RWPE1 (cell line): ENCODE measurements at regions not wholly inside any gene's neighbourhood (a gene's known extent, or its start where the extent isn't known, plus 50 kb on each side); places are given as distances from the start of the nearest gene placed in this dataset.
"Not testable (repeated sequence)": the region's sequence is repeated elsewhere in the genome, so short reads cannot be mapped to it uniquely, and the experiment has no call there.

Experiments used
- CTCF ChIA-PET: fragments of 350-600 bp; sonication (Branson Sonifier 250); formaldehyde crosslinking; extraction: SDS; loops from one replicate; lab custom pipeline; 2021; lab: Yijun Ruan, JAX
- POLR2A ChIA-PET: fragments of 400-600 bp; formaldehyde crosslinking; extraction: SDS; loops from one replicate; lab custom pipeline; 2020; ENCODE audit warnings: antibody characterized with exemption; ENCODE audit not compliant: low non-redundant PET; lab: Yijun Ruan, JAX
- DNase-seq: peaks from one replicate; pipeline ENCODE4 v3.0.0; 2012; ENCODE audit warnings: low spot score
- H3K27ac ChIP-seq: fragments of 450-650 bp; 2 replicates; pipeline ENCODE4 v1.5.1; 2017
- TF ChIP-seq, protein P1 (sequence below): fragments of 450-650 bp; conservative IDR thresholded peaks from 2 replicates; pipeline ENCODE4 v1.5.1; 2017; ENCODE audit warnings: low read depth, mild to moderate bottlenecking

DNA sequence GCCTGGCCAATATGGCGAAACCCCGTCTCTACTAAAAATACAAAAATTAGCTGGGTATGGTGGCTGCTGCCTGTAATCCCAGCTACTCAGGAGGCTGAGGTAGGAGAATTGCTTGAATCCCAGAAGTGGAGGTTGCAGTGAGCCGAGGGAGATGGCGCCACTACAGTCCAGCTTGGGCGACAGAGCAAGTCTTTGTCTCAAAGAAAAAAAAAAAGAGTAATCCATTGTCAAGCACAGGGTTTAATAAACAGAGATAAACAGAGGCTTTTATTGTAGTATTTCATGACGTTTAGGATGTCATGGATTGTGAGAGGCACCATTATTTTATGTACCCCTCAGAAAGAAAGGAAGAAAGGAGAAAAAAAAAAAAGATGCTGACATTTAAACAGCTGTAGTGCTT lies 75.2 kb upstream of the RNU2-1 start:
- DNase-seq, result no peak
- ChIA-PET POLR2A (no interaction called here), CTCF (interaction anchor here (0.5 to 0.6 kb wide), 2 partner anchors 71 to 450 kb away, joined by 3 to 4 read pairs; no protein-coding TSS in a partner anchor)
- TF ChIP-seq, protein P1, sequence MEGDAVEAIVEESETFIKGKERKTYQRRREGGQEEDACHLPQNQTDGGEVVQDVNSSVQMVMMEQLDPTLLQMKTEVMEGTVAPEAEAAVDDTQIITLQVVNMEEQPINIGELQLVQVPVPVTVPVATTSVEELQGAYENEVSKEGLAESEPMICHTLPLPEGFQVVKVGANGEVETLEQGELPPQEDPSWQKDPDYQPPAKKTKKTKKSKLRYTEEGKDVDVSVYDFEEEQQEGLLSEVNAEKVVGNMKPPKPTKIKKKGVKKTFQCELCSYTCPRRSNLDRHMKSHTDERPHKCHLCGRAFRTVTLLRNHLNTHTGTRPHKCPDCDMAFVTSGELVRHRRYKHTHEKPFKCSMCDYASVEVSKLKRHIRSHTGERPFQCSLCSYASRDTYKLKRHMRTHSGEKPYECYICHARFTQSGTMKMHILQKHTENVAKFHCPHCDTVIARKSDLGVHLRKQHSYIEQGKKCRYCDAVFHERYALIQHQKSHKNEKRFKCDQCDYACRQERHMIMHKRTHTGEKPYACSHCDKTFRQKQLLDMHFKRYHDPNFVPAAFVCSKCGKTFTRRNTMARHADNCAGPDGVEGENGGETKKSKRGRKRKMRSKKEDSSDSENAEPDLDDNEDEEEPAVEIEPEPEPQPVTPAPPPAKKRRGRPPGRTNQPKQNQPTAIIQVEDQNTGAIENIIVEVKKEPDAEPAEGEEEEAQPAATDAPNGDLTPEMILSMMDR, result no peak
- no peak overlapping the region for H3K27ac ChIP-seq

GRCh38 chr17:43304792-43305191 lies 71.0 kb upstream of the RNU2-1 start:
- H3K27ac ChIP-seq, DNase-seq, CTCF ChIA-PET, POLR2A ChIA-PET: not testable (repeated sequence)

- DNase-seq, H3K27ac ChIP-seq, CTCF ChIA-PET, POLR2A ChIA-PET: not testable (repeated sequence)
These were observed 69.3 kb upstream of the RNU2-1 start for GRCh38 chr17:43303049-43303448.

- POLR2A ChIA-PET, result not testable (repeated sequence)
These were observed 65.7 kb upstream of the RNU2-1 start for GRCh38 chr17:43299300-43300076.

GRCh38 chr17:43289670-43290069 lies 55.9 kb upstream of the RNU2-1 start:
- POLR2A ChIA-PET, H3K27ac ChIP-seq, CTCF ChIA-PET: not testable (repeated sequence)

More at GRCh38 chr17:43299300-43300076, 65.7 kb upstream of the RNU2-1 start:
- H3K27ac ChIP-seq, DNase-seq, CTCF ChIA-PET: not testable (repeated sequence)

GRCh38 chr17:43283606-43284005 lies 49.8 kb upstream of the RNU2-1 start:
- POLR2A ChIA-PET, H3K27ac ChIP-seq, DNase-seq, CTCF ChIA-PET: not testable (repeated sequence)

More at GRCh38 chr17:43289670-43290069, 55.9 kb upstream of the RNU2-1 start:
- not testable (repeated sequence) for DNase-seq
